Naive B cell (primary cell): ENCODE measurements at regions not wholly inside any gene's neighbourhood (a gene's known extent, or its start where the extent isn't known, plus 50 kb on each side); places are given as distances from the start of the nearest gene placed in this dataset.
A peak's percentile ranks its signal among the peaks of the same experiment; 100 is the strongest.

ENCODE experiments used
- ATAC-seq, 2 donors: fragments of 150-1000 bp; cut with Tn5 transposase; 2 replicates each; pipeline ENCODE4 v1.10.0; 2021; ENCODE audit warnings: low read depth in 2 of 2, mild to moderate bottlenecking in 2 of 2, moderate library complexity in 2 of 2
- DNase-seq: peaks from one replicate; pipeline ENCODE4 v3.0.0; 2022
- H3K27ac Mint-ChIP-seq, 6 donors: one replicate each; pipeline ENCODE4 v1.8.0; 2020 to 2022; ENCODE audit warnings: mild to moderate bottlenecking in 6 of 6, mixed read lengths in 6 of 6, moderate library complexity in 5 of 6, inconsistent platforms in 2 of 6
- H3K27me3 Mint-ChIP-seq, 3 donors: one replicate each; pipeline ENCODE4 v1.8.0; 2021 to 2022; ENCODE audit warnings: mixed read lengths in 3 of 3, mild to moderate bottlenecking in 1 of 3
- H3K36me3 Mint-ChIP-seq, 2 donors: one replicate each; pipeline ENCODE4 v1.8.0; 2020 to 2022; ENCODE audit warnings: mixed read lengths in 2 of 2, inconsistent platforms in 1 of 2, mild to moderate bottlenecking in 1 of 2
- H3K4me1 Mint-ChIP-seq, 3 donors: one replicate each; pipeline ENCODE4 v1.8.0; 2020 to 2022; ENCODE audit warnings: mixed read lengths in 3 of 3, inconsistent platforms in 1 of 3, mild to moderate bottlenecking in 1 of 3, moderate library complexity in 1 of 3
- H3K4me3 Mint-ChIP-seq, 8 donors: one replicate each; pipeline ENCODE4 v1.8.0; 2020 to 2022; ENCODE audit warnings: mild to moderate bottlenecking in 8 of 8, mixed read lengths in 8 of 8, moderate library complexity in 8 of 8, inconsistent platforms in 2 of 8
- H3K9me3 Mint-ChIP-seq, 7 donors: one replicate each; pipeline ENCODE4 v1.8.0; 2020 to 2022; ENCODE audit warnings: mixed read lengths in 7 of 7, mild to moderate bottlenecking in 5 of 7, inconsistent platforms in 2 of 7, moderate library complexity in 1 of 7

DNA sequence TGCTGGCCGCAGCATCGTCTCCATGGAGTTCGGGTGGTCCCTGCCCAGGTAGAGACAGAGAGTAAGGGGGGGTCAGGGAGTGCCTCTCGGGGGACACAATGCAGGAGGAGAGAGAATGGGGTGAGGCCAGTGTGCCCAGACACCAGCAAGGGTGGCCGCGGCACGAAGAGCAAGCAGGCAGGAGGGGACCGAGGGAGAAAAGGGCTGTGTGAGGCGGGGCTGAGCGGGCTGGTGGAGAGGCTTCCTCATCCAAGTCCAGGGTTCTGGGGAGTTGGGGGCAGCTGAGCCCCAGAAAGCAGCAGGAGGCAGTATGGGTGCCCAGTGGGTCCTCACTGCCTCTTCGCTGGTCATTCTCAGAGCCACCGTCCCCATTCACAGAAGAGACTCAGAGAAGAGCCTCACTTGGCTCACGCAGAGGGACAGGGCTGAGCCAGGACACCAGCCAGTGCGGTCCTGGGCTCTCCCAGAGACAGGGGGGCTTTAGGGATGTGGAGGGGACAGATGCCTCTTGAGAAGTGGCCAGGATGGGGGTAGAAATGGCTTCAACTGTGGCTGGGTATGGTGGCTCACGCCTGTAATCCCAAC, 78.9 kb downstream of the MICALL2 start:
- Mint-ChIP-seq H3K27ac (no peak overlapping the region), H3K9me3 (peaks cover 2 to 13% (median 6%) of the 10 kb centered on the region in 7 donors), H3K36me3 (peaks cover 6 to 12% of the 10 kb centered on the region in 2 donors), H3K27me3 (peaks cover 7 to 13% (median 10%) of the 10 kb centered on the region in 3 donors), H3K4me1 (peaks cover 0 to 6% (median 0%) of the 10 kb centered on the region in 3 donors), H3K4me3 (no peak overlapping the region)
- DNase-seq (no peak), ATAC-seq (no peak)

DNA sequence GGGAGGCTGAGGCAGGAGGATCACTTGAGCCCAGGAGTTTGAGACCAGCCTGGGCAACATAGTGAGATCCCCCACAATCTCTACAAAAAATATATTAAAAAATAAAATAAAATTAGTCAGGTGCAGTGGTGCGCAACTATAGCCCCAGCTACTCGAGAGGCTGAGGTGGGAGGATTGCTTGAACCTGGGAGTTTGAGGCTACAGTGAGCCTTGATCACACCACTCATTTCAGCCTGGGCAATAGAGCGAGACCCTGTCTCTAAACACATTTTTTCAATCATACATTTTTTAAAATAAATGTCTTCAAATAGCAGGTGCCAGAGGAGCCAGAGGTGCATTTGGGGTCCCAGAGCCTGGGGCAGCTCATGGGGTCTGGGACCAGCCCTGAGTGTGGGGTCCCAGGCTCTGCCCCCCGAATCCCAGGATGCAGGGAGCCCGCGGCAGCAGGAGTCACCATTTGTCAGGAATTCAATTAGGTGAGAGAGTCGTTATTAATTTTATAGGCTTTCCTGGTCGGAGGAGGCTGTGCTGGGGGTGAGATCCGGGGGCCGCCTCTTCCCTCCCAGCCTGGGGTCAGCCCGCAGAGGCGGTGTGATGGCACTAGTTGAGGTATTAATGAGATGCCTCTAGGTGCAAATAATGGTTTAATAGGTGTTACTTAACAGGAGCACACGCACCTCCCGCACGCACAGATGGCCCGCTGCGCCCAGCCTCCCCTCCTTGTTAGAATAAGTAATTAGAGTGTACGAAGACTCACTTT, 78.3 kb downstream of the MICALL2 start:
- ATAC-seq (no peak), DNase-seq (no peak)
- Mint-ChIP-seq H3K9me3 (peaks cover 2 to 13% (median 6%) of the 10 kb centered on the region in 7 donors), H3K27me3 (peaks cover 6 to 13% (median 10%) of the 10 kb centered on the region in 3 donors), H3K4me3 (no peak overlapping the region), H3K27ac (peak overlapping the region in 1 of 6 donors; percentile 66), H3K36me3 (peaks cover 6 to 12% of the 10 kb centered on the region in 2 donors), H3K4me1 (peaks cover 0 to 6% (median 0%) of the 10 kb centered on the region in 3 donors)

DNA sequence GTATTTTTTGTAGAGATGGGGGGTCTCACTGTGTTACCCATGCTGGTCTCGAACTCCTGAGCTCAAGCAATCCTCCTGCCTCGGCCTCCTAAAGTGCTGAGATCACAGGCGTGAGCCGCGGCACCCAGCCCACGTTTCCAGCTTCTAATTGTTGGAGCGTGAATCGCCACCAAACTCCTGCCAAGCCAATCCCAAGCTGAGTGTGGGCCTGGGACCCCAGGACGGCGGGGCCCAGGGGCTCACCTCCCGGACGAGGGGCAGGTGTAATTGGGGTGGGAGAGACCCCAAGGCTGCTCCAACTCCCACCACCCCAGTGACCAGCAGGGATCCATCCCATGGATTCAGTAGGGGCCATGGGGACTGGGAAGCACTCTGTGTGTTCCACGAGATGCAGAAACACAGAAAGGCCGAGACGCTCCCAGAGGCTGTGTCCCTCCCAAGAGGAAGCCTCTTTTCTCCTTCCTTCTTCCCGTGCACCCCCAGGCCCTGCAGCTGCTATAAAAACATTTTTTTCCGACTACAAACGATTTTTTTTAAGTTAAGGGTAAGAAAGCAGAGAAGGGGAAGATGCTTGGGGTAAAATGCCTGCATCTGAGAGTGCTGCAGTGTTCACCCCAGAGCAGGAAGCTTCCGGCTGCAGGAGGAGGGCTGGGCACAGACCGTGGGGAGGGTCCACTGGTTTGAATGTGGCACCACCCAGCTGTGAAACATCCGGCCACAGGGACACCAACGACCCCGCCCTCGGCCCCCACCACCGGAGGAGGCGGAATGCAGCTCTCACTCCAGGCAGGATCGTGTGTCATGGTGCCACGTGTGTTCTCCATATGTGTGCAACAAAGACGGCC, 76.5 kb downstream of the MICALL2 start:
- ATAC-seq, result no peak
- no peak for DNase-seq
- H3K4me1 Mint-ChIP-seq, result peaks cover 0 to 9% (median 0%) of the 10 kb centered on the region in 3 donors
- peaks cover 10 to 25% (median 21%) of the 10 kb centered on the region in 3 donors for H3K27me3 Mint-ChIP-seq
- H3K4me3 Mint-ChIP-seq, result no peak overlapping the region
- H3K27ac Mint-ChIP-seq, result no peak overlapping the region
- H3K36me3 Mint-ChIP-seq, result peaks cover 6 to 12% of the 10 kb centered on the region in 2 donors
- H3K9me3 Mint-ChIP-seq, result peaks cover 2 to 11% (median 6%) of the 10 kb centered on the region in 7 donors

DNA sequence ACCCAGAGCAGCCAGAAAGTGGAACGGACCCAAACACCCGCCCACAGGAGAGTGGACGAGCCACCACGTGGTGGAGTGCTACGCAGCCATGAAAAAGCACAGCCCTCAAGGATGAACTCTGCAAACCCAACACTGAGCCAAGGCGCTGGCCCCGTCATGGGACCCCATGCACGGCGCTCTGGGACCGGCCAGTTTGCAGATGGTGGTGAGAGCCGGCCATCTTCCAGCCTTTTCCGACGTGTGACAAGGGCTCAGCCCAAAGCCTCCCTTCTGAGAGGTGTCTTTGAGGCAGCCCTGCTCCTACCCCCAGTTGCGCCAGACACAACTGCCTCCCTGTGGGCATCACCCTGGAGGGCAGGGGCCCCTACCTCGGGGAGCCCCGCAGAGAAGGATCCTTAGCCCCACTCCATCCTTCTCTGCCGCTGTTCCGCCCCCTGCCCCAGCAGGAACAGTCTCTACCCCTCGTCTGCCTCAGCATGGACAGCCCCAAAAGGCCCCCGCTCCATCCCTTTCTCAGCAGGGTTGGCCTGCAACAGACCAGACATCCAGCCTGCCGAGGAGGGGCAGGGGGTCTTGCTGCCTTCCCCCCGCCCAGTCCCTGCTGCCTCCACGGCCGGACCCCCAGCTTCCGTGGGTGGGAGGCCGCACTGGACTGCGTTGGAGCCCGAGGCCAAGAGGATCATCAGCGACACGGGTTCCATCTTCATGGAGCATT, 75.7 kb downstream of the MICALL2 start:
- Mint-ChIP-seq H3K27me3 (peaks cover 10 to 32% (median 26%) of the 10 kb centered on the region in 3 donors), H3K36me3 (peaks cover 6 to 12% of the 10 kb centered on the region in 2 donors), H3K4me1 (peaks cover 0 to 9% (median 0%) of the 10 kb centered on the region in 3 donors), H3K9me3 (peaks cover 2 to 9% (median 6%) of the 10 kb centered on the region in 7 donors), H3K27ac (no peak overlapping the region), H3K4me3 (no peak overlapping the region)
- ATAC-seq (no peak), DNase-seq (no peak)

DNA sequence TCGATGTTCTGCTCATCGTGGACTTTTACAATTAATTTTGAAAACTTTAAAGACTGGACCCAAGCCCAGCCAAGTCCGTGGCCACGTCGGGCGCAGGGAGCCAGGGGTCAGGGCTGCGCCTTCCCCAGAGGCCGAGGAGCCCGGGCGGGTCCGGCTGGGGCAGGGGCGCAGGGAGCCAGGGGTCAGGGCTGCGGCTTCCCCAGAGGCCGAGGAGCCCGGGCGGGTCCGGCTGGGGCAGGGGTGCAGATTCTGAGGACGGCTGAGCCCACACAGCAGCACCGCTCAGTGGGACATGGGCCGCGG, 75.2 kb downstream of the MICALL2 start:
- no peak overlapping the region for H3K4me3 Mint-ChIP-seq
- no peak overlapping the region for H3K27ac Mint-ChIP-seq
- H3K27me3 Mint-ChIP-seq, result peaks cover 10 to 37% (median 31%) of the 10 kb centered on the region in 3 donors
- H3K36me3 Mint-ChIP-seq, result peaks cover 6 to 12% of the 10 kb centered on the region in 2 donors
- peaks cover 2 to 9% (median 6%) of the 10 kb centered on the region in 7 donors for H3K9me3 Mint-ChIP-seq
- no peak for DNase-seq
- no peak for ATAC-seq
- peaks cover 0 to 9% (median 0%) of the 10 kb centered on the region in 3 donors for H3K4me1 Mint-ChIP-seq
